NOMO-1 (cell line): ENCODE measurements at regions not wholly inside any gene's neighbourhood (a gene's known extent, or its start where the extent isn't known, plus 50 kb on each side); places are given as distances from the start of the nearest gene placed in this dataset.
A peak's percentile ranks its signal among the peaks of the same experiment; 100 is the strongest.

Experiments
- DNase-seq, 2 experiments: peaks; one replicate each; lab custom pipeline; 2025; ENCODE audit not compliant: unreplicated experiment in 2 of 2; lab: John Stamatoyannopoulos, UW

GRCh38 chr6:14422917-14423316 lies 305.3 kb downstream of the CD83 start:
- no peak for DNase-seq

- DNase-seq = no peak
Observed at GRCh38 chr6:14423330-14423729, 305.8 kb downstream of the CD83 start.

GRCh38 chr6:14423955-14424354 lies 306.4 kb downstream of the CD83 start:
- no peak for DNase-seq

- DNase-seq = no peak
Observed at GRCh38 chr6:14425805-14426204, 308.2 kb downstream of the CD83 start.

- DNase-seq = no peak
Observed at GRCh38 chr6:14426281-14426680, 308.7 kb downstream of the CD83 start.

- no peak for DNase-seq
Observed at GRCh38 chr6:14428269-14428668, 310.7 kb downstream of the CD83 start.

- no peak for DNase-seq
Observed at GRCh38 chr6:14429396-14429795, 311.8 kb downstream of the CD83 start.

GRCh38 chr6:14430218-14430617 lies 312.6 kb downstream of the CD83 start:
- DNase-seq = no peak

GRCh38 chr6:14431385-14432330 lies 314.1 kb downstream of the CD83 start:
- peak in 1 of 2 experiments; percentile 12 for DNase-seq

GRCh38 chr6:14434916-14435690 lies 317.5 kb downstream of the CD83 start:
- DNase-seq = no peak

- no peak for DNase-seq
Observed at GRCh38 chr6:14436592-14437132, 319.1 kb downstream of the CD83 start.

- DNase-seq = no peak
Observed at GRCh38 chr6:14439419-14439818, 321.8 kb downstream of the CD83 start.

- DNase-seq = no peak
Observed at GRCh38 chr6:14440215-14440910, 322.8 kb downstream of the CD83 start.

- no peak for DNase-seq
Observed at GRCh38 chr6:14440940-14441781, 323.6 kb downstream of the CD83 start.

GRCh38 chr6:14442242-14442641 lies 324.7 kb downstream of the CD83 start:
- peak; percentile 4 to 33 for DNase-seq

- no peak for DNase-seq
Observed at GRCh38 chr6:14443629-14444268, 326.2 kb downstream of the CD83 start.

- DNase-seq = no peak
Observed at GRCh38 chr6:14444295-14444972, 326.9 kb downstream of the CD83 start.

GRCh38 chr6:14447240-14447639 lies 329.7 kb downstream of the CD83 start:
- DNase-seq = no peak

- DNase-seq = no peak
Observed at GRCh38 chr6:14448246-14448645, 330.7 kb downstream of the CD83 start.
